IPS-15b (cell line): ENCODE measurements at regions not wholly inside any gene's neighbourhood (a gene's known extent, or its start where the extent isn't known, plus 50 kb on each side); places are given as distances from the start of the nearest gene placed in this dataset.

ENCODE experiments used
- H3K27me3 ChIP-seq: one replicate; pipeline ENCODE4 v1.6.1; 2013; ENCODE audit warnings: low read length; ENCODE audit not compliant: control insufficient read depth, insufficient read depth
- H3K36me3 ChIP-seq: one replicate; pipeline ENCODE4 v1.6.1; 2013; ENCODE audit warnings: low read length; ENCODE audit not compliant: control insufficient read depth, insufficient read depth
- H3K4me1 ChIP-seq: one replicate; pipeline ENCODE4 v1.6.1; 2013; ENCODE audit warnings: mild to moderate bottlenecking, low read length; ENCODE audit not compliant: control insufficient read depth, insufficient read depth
- H3K4me3 ChIP-seq: one replicate; pipeline ENCODE4 v1.5.1; 2013; ENCODE audit warnings: low read depth, low read length
- H3K9ac ChIP-seq: one replicate; pipeline ENCODE4 v1.6.1; 2013; ENCODE audit warnings: low read depth, mild to moderate bottlenecking, low read length
- H3K9me3 ChIP-seq: one replicate; pipeline ENCODE4 v1.6.1; 2013; ENCODE audit warnings: mild to moderate bottlenecking, low read length; ENCODE audit not compliant: control insufficient read depth, insufficient read depth

- H3K9ac ChIP-seq = no peak overlapping the region
- no peaks in the 10 kb centered on the region for H3K27me3 ChIP-seq
- no peaks in the 10 kb centered on the region for H3K4me1 ChIP-seq
- no peaks in the 10 kb centered on the region for H3K36me3 ChIP-seq
- no peak overlapping the region for H3K4me3 ChIP-seq
- no peaks in the 10 kb centered on the region for H3K9me3 ChIP-seq
These were observed 508.8 kb downstream of the ANKRD50 start for GRCh38 chr4:124203613-124204238.

- H3K9ac ChIP-seq = no peak overlapping the region
- no peak overlapping the region for H3K4me3 ChIP-seq
- peaks cover 4% of the 10 kb centered on the region for H3K4me1 ChIP-seq
- H3K36me3 ChIP-seq = no peaks in the 10 kb centered on the region
- H3K9me3 ChIP-seq = no peaks in the 10 kb centered on the region
- no peaks in the 10 kb centered on the region for H3K27me3 ChIP-seq
These were observed 505.5 kb downstream of the ANKRD50 start for GRCh38 chr4:124206779-124207605.

- Histone ChIP-seq H3K36me3 (no peaks in the 10 kb centered on the region), H3K4me3 (no peak overlapping the region), H3K9ac (no peak overlapping the region), H3K4me1 (peaks cover 4% of the 10 kb centered on the region), H3K27me3 (no peaks in the 10 kb centered on the region), H3K9me3 (no peaks in the 10 kb centered on the region)
These were observed 503.3 kb downstream of the ANKRD50 start for GRCh38 chr4:124209211-124209610.

DNA sequence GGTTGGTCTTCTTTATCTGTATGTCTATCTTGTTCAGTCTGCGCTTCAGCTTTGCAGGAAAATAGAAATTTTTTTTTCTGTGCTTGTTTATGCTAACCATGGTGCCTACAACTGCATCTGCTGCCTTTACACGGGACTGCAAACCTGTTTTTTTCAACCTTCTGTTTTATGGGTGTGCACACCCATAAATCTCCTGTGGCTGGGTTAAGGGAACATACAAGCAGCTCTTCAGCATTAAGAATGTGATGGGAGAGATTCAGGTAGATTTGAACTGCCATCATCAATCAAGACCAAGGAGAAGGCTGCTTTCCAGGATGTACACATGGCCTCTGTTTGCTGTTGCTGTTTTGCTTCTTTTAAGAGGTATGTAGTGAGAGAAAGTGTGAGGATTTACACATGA is 502.9 kb downstream of the ANKRD50 start:
- no peaks in the 10 kb centered on the region for H3K9me3 ChIP-seq
- H3K36me3 ChIP-seq = no peaks in the 10 kb centered on the region
- H3K9ac ChIP-seq = no peak overlapping the region
- H3K27me3 ChIP-seq = no peaks in the 10 kb centered on the region
- no peak overlapping the region for H3K4me3 ChIP-seq
- H3K4me1 ChIP-seq = peaks cover 4% of the 10 kb centered on the region

- no peak overlapping the region for H3K4me3 ChIP-seq
- H3K36me3 ChIP-seq = no peaks in the 10 kb centered on the region
- no peak overlapping the region for H3K9ac ChIP-seq
- H3K4me1 ChIP-seq = peaks cover 4% of the 10 kb centered on the region
- no peaks in the 10 kb centered on the region for H3K9me3 ChIP-seq
- no peaks in the 10 kb centered on the region for H3K27me3 ChIP-seq
These were observed 501.8 kb downstream of the ANKRD50 start for GRCh38 chr4:124210746-124211145.

DNA sequence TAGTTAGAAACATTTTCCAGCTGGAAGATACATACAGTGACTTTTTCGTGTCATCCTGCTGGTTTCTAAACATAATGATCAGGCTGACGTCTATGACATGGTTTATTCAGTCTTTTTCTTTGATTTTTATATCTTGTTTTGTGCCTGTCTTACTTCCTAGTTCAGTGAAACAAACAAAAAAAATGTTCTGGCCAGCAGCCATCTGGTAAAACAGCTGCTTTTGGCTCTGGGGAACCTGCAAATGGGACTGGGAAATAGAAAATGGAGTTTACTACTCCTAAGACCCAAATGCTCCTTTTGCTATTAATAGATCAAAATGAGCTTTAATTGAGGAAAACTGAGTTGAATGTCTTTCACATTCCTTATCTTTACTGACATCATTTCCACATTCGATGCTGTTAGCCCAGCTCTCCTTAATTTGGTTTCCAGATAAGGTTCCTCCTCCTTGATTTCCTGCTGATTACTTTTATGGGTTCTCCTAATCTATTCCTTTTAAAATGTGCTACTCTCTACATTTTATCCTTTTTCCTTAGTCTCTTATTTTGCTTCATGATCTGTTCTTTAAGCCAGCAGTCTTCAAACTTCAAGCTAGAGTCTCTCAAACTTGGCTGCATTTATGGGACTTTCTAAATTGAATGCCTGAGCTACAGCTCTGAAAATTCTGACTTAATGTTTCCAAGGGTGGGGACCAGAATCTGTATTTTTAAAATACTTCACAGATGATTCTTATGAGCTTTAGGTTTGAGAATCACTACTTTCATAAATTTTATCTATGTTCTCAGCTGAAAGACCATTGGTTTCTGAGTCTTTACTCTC is 499.5 kb downstream of the ANKRD50 start:
- no peaks in the 10 kb centered on the region for H3K27me3 ChIP-seq
- no peak overlapping the region for H3K4me3 ChIP-seq
- no peaks in the 10 kb centered on the region for H3K36me3 ChIP-seq
- no peak overlapping the region for H3K9ac ChIP-seq
- no peaks in the 10 kb centered on the region for H3K9me3 ChIP-seq
- H3K4me1 ChIP-seq = peaks cover 4% of the 10 kb centered on the region

DNA sequence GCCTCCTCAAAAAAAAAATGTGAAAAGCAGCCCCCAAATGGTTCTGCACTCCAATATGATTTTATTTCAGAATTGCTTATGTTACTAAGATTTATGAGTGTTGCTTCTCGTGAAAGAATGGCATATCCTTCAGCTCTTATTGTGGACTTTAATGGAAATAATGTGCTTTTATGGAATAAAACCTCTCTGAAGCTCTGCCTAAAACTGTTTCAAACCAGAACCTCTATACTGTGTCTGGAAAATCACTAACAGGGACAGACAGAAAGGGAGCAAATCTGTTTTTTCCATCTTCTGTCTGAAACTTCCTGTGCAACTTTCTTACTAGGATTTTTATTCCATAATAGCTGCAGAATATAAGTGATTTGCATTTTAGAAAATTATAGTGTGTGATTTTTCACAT is 493.1 kb downstream of the ANKRD50 start:
- Histone ChIP-seq H3K9ac (no peak overlapping the region), H3K27me3 (no peaks in the 10 kb centered on the region), H3K36me3 (no peaks in the 10 kb centered on the region), H3K4me1 (no peaks in the 10 kb centered on the region), H3K9me3 (no peaks in the 10 kb centered on the region), H3K4me3 (no peak overlapping the region)

DNA sequence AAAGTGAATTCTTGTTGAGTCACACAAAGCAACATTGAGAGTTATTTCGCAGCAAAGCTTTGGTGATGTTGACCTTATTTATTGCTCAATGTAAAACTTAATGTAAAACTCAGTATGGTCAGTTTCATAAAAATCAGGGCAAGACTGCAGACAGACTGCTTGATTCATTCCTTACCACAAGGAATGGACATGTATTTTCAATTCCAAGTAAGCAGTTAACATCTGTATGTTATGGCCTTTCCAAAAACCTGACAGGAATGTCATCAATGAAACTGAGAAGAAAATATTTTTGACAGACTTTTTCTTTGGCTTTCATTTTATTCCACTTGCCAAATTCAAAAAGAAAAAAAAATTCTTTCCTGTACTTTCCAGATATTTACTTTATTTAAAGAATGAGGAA is 488.3 kb downstream of the ANKRD50 start:
- Histone ChIP-seq H3K9ac (no peak overlapping the region), H3K4me1 (no peaks in the 10 kb centered on the region), H3K9me3 (no peaks in the 10 kb centered on the region), H3K4me3 (no peak overlapping the region), H3K36me3 (no peaks in the 10 kb centered on the region), H3K27me3 (no peaks in the 10 kb centered on the region)

GRCh38 chr4:124227981-124228380 is 484.6 kb downstream of the ANKRD50 start:
- Histone ChIP-seq H3K9ac (no peak overlapping the region), H3K9me3 (no peaks in the 10 kb centered on the region), H3K4me3 (no peak overlapping the region), H3K36me3 (no peaks in the 10 kb centered on the region), H3K4me1 (no peaks in the 10 kb centered on the region), H3K27me3 (no peaks in the 10 kb centered on the region)

DNA sequence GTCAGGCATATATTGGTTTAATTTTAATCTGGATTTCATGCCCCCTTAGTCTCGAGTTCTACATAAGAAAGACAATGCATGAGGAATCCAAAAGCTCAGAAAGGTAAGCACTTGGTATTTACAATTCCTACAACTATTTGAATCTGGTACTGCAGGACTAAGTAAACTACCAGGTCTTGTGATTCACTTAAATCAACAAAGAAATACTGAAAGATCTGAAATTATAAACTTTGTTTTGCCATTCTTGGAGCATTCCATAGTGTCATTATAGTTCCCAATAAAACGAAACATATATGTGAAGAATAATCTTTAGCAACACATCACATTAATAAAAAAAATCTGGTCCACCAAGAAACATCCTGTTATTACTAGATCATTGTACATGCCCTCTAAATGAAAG is 482.3 kb downstream of the ANKRD50 start:
- H3K4me1 ChIP-seq = no peaks in the 10 kb centered on the region
- no peaks in the 10 kb centered on the region for H3K27me3 ChIP-seq
- H3K4me3 ChIP-seq = no peak overlapping the region
- H3K36me3 ChIP-seq = no peaks in the 10 kb centered on the region
- no peak overlapping the region for H3K9ac ChIP-seq
- H3K9me3 ChIP-seq = no peaks in the 10 kb centered on the region

DNA sequence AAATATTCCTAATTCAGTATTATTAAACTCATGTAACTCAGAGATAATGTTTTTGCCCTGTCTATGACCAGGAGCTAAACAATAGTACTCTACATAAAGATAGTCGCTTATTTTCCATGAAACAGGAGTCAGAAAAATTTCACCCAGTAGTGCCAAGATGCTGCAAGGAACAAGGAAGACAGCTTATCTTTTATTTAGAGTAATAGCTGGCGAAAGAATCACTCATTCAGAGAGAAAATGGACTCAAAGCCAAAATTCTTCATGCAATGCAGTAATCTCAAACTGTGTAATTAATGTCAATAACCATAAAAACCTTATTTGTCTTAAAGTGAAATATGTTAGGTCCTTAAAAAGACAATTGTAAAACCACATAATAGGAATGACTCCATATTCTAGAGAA is 477.8 kb downstream of the ANKRD50 start:
- Histone ChIP-seq H3K4me1 (no peaks in the 10 kb centered on the region), H3K36me3 (no peaks in the 10 kb centered on the region)

More for the DNA sequence above, 477.8 kb downstream of the ANKRD50 start:
- Histone ChIP-seq H3K9me3 (no peaks in the 10 kb centered on the region), H3K4me3 (no peak overlapping the region), H3K27me3 (no peaks in the 10 kb centered on the region), H3K9ac (no peak overlapping the region)
